Keratinocyte (primary cell): ENCODE measurements at regions not wholly inside any gene's neighbourhood (a gene's known extent, or its start where the extent isn't known, plus 50 kb on each side); places are given as distances from the start of the nearest gene placed in this dataset.

Experiments used
- DNase-seq: peaks from one replicate; pipeline ENCODE4 v3.0.0-alpha.2; 2011; ENCODE audit warnings: low read depth, missing footprints, low spot score
- FAIRE-seq: peaks from 2 replicates; lab custom pipeline; 2011; peaks lifted over from hg19 to GRCh38; lab: Jason Lieb, UNC
- H2AFZ ChIP-seq: 2 replicates; pipeline ENCODE4 v1.6.0; 2012; ENCODE audit warnings: low read length, control low read depth, inconsistent platforms; ENCODE audit not compliant: control insufficient read depth
- H3K27ac ChIP-seq: 2 replicates; pipeline ENCODE4 v1.5.1; 2011; ENCODE audit warnings: low read length; ENCODE audit not compliant: control insufficient read depth, insufficient read depth
- H3K27me3 ChIP-seq: 3 replicates; pipeline ENCODE4 v1.6.0; 2011; ENCODE audit warnings: low read length; ENCODE audit not compliant: control insufficient read depth, insufficient read depth; ENCODE audit errors: extremely low read depth
- H3K36me3 ChIP-seq, 2 experiments: 2 replicates in 1 of 2; 3 replicates in 1 of 2; pipeline ENCODE4 v1.5.1; 2011; ENCODE audit warnings: low read length in 2 of 2, mild to moderate bottlenecking in 1 of 2; ENCODE audit not compliant: control insufficient read depth in 2 of 2, insufficient read depth in 2 of 2; ENCODE audit errors: extremely low read depth in 1 of 2
- H3K4me1 ChIP-seq: 3 replicates; pipeline ENCODE4 v1.5.1; 2011; ENCODE audit warnings: low read length; ENCODE audit not compliant: control insufficient read depth, insufficient read depth; ENCODE audit errors: extremely low read depth
- H3K4me2 ChIP-seq: 3 replicates; pipeline ENCODE4 v1.6.0; 2011; ENCODE audit warnings: low read depth, low read length; ENCODE audit not compliant: control insufficient read depth, insufficient read depth; ENCODE audit errors: extremely low read depth
- H3K4me3 ChIP-seq, 3 experiments: fragments of 200-600 bp in 1 of 3; sonication (generic) in 1 of 3; 2 replicates in 2 of 3; 3 replicates in 1 of 3; pipeline ENCODE4 v1.5.1; 2011 to 2016; ENCODE audit warnings: low read length in 3 of 3, mild to moderate bottlenecking in 3 of 3, control low read depth in 2 of 3, inconsistent platforms in 1 of 3, low read depth in 1 of 3, mixed read lengths in 1 of 3, mixed run types in 1 of 3, moderate library complexity in 1 of 3; ENCODE audit not compliant: control insufficient read depth in 2 of 3, insufficient read depth in 2 of 3; ENCODE audit errors: extremely low read depth in 1 of 3
- H3K79me2 ChIP-seq: 2 replicates; pipeline ENCODE4 v1.6.0; 2012; ENCODE audit warnings: low read length; ENCODE audit not compliant: control insufficient read depth, insufficient read depth
- H3K9ac ChIP-seq: 3 replicates; pipeline ENCODE4 v1.6.0; 2011; ENCODE audit warnings: low read length; ENCODE audit not compliant: control insufficient read depth, insufficient read depth; ENCODE audit errors: extremely low read depth
- H3K9me1 ChIP-seq: 3 replicates; pipeline ENCODE4 v1.6.0; 2011; ENCODE audit warnings: low read length; ENCODE audit not compliant: control insufficient read depth, insufficient read depth; ENCODE audit errors: extremely low read depth
- H3K9me3 ChIP-seq: 2 replicates; pipeline ENCODE4 v1.5.1; 2012; ENCODE audit warnings: low read depth, low read length; ENCODE audit not compliant: control insufficient read depth
- H4K20me1 ChIP-seq: 3 replicates; pipeline ENCODE4 v1.6.0; 2011; ENCODE audit warnings: low read length; ENCODE audit not compliant: control insufficient read depth, insufficient read depth; ENCODE audit errors: extremely low read depth
- EZH2 ChIP-seq: IDR thresholded peaks from one replicate; pipeline ENCODE4 v1.6.1; 2012; ENCODE audit warnings: inconsistent platforms, mild to moderate bottlenecking, low read length, moderate library complexity
- dilution Hi-C: fragments of 300-500 bp; cut with MboI; formaldehyde crosslinking; loops from one replicate; pipeline ENCODE4 v1.7.0; 2020; ENCODE audit warnings: low sequenced_read_pairs; ENCODE audit not compliant: extremely low pct_ligation_motif_present
- TF ChIP-seq, protein P1 (sequence below), 3 experiments: IDR thresholded peaks in 1 of 3; conservative IDR thresholded peaks in 1 of 3; optimal IDR thresholded peaks in 1 of 3; 2 replicates in 2 of 3; 3 replicates in 1 of 3; pipeline versions ENCODE3 to v1.5.1; 2011; ENCODE audit warnings: low read length in 3 of 3, mild to moderate bottlenecking in 3 of 3, moderate library complexity in 2 of 3, control low read depth in 1 of 3, inconsistent platforms in 1 of 3; ENCODE audit not compliant: insufficient read depth in 2 of 3; ENCODE audit errors: extremely low read depth in 1 of 3

DNA sequence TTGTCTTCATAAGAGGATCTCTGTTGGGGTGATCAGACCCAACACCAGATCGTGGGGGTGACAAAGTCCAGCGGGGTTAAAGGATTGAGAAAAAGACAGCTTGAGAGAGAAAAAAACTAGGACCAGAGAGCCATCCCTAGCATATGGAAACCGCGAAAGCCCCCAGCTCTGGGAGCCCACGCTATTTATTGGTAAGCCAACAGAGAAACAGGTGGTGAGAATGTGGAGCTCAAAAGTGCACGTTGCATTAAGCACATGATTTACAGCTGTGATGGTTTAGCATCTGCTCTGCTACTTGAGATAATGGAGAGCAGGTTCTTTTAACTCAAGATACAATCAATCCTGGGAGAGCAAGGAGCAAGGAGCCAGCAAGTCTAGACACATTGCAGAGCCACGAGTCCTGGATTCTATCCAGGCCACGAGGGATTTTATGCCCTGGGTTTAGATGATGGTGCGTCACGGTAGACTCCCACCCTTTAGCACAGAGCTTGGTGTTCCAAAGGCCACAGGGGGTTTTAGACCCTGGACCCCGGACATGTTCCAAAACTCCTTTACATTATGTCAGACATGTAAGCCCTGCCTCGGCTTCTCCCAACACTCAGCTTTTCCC is 755.2 kb upstream of the SORCS1 start:
- no peak for DNase-seq
- no peak overlapping the region for H3K4me2 ChIP-seq
- H3K4me1 ChIP-seq = no peaks in the 10 kb centered on the region
- FAIRE-seq = no peak
- peaks cover 8% of the 10 kb centered on the region for H3K27me3 ChIP-seq
- no peaks in the 10 kb centered on the region for H3K9me1 ChIP-seq
- H3K9me3 ChIP-seq = no peaks in the 10 kb centered on the region
- no peaks in the 10 kb centered on the region for H3K79me2 ChIP-seq
- no peaks in the 10 kb centered on the region for H4K20me1 ChIP-seq
- TF ChIP-seq, protein P1, sequence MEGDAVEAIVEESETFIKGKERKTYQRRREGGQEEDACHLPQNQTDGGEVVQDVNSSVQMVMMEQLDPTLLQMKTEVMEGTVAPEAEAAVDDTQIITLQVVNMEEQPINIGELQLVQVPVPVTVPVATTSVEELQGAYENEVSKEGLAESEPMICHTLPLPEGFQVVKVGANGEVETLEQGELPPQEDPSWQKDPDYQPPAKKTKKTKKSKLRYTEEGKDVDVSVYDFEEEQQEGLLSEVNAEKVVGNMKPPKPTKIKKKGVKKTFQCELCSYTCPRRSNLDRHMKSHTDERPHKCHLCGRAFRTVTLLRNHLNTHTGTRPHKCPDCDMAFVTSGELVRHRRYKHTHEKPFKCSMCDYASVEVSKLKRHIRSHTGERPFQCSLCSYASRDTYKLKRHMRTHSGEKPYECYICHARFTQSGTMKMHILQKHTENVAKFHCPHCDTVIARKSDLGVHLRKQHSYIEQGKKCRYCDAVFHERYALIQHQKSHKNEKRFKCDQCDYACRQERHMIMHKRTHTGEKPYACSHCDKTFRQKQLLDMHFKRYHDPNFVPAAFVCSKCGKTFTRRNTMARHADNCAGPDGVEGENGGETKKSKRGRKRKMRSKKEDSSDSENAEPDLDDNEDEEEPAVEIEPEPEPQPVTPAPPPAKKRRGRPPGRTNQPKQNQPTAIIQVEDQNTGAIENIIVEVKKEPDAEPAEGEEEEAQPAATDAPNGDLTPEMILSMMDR (optimal IDR thresholded peaks at IDR 0.05 in 1 of 3, IDR thresholded peaks at IDR 0.05 in 1 of 3, conservative IDR thresholded peaks at IDR 0.05 in 1 of 3; ENCODE audit: extremely low read depth in 1 of 3, insufficient read depth in 2 of 3, low read length in 3 of 3) = no peak
- TF ChIP-seq EZH2 = no peak
- dilution Hi-C loops = no loop called here
- H3K36me3 ChIP-seq = no peaks in the 10 kb centered on the region
- H3K9ac ChIP-seq = no peak overlapping the region
- no peak overlapping the region for H2AFZ ChIP-seq
- no peak overlapping the region for H3K27ac ChIP-seq
- H3K4me3 ChIP-seq = no peak overlapping the region

- H3K9ac ChIP-seq = no peak overlapping the region
- no peak overlapping the region for H3K4me2 ChIP-seq
- no peak overlapping the region for H3K27ac ChIP-seq
- no peak overlapping the region for H2AFZ ChIP-seq
- dilution Hi-C loops = no loop called here
- H3K79me2 ChIP-seq = no peaks in the 10 kb centered on the region
- H3K9me1 ChIP-seq = no peaks in the 10 kb centered on the region
- no peak for TF ChIP-seq EZH2
- TF ChIP-seq, protein P1 (optimal IDR thresholded peaks at IDR 0.05 in 1 of 3, IDR thresholded peaks at IDR 0.05 in 1 of 3, conservative IDR thresholded peaks at IDR 0.05 in 1 of 3; ENCODE audit: extremely low read depth in 1 of 3, insufficient read depth in 2 of 3, low read length in 3 of 3) = no peak
- peaks cover 16% of the 10 kb centered on the region for H3K27me3 ChIP-seq
- H3K9me3 ChIP-seq = no peaks in the 10 kb centered on the region
- no peaks in the 10 kb centered on the region for H3K4me1 ChIP-seq
- H3K4me3 ChIP-seq = no peak overlapping the region
- H4K20me1 ChIP-seq = no peaks in the 10 kb centered on the region
- FAIRE-seq = no peak
- DNase-seq = no peak
- H3K36me3 ChIP-seq = no peaks in the 10 kb centered on the region
Measured at GRCh38 chr10:107918171-107918570, 753.7 kb upstream of the SORCS1 start.
